Neural progenitor cell (in vitro differentiated cells): ENCODE measurements at regions not wholly inside any gene's neighbourhood (a gene's known extent, or its start where the extent isn't known, plus 50 kb on each side); places are given as distances from the start of the nearest gene placed in this dataset.

Source experiments
- DNase-seq: peaks from one replicate; pipeline ENCODE4 v3.0.0-alpha.2; 2016; ENCODE audit warnings: low spot score
- H2AFZ ChIP-seq: fragments of 200-600 bp; sonication (generic); replicated peaks from 2 replicates; pipeline ENCODE4 v1.6.1; 2016; ENCODE audit warnings: antibody characterized with exemption
- H3F3A ChIP-seq: fragments of 200-600 bp; sonication (generic); 2 replicates; pipeline ENCODE4 v1.6.1; 2016; ENCODE audit warnings: antibody characterized with exemption, low read depth
- H3K27ac ChIP-seq: fragments of 200-600 bp; sonication (generic); 2 replicates; pipeline ENCODE4 v1.5.1; 2016; ENCODE audit warnings: mild to moderate bottlenecking
- H3K27me3 ChIP-seq: fragments of 200-600 bp; sonication (generic); 2 replicates; pipeline ENCODE4 v1.6.1; 2016; ENCODE audit warnings: mild to moderate bottlenecking, moderate library complexity
- H3K36me3 ChIP-seq: fragments of 200-600 bp; sonication (generic); 2 replicates; pipeline ENCODE4 v1.5.1; 2016
- H3K4me1 ChIP-seq: fragments of 200-600 bp; sonication (generic); 2 replicates; pipeline ENCODE4 v1.6.1; 2016; ENCODE audit warnings: mixed run types
- H3K4me2 ChIP-seq: fragments of 200-600 bp; sonication (generic); 2 replicates; pipeline ENCODE4 v1.6.1; 2016
- H3K4me3 ChIP-seq: fragments of 200-600 bp; sonication (generic); 2 replicates; pipeline ENCODE4 v1.5.1; 2016
- H3K79me2 ChIP-seq: fragments of 200-600 bp; sonication (generic); 2 replicates; pipeline ENCODE4 v1.6.1; 2016; ENCODE audit warnings: low read depth
- H3K9ac ChIP-seq: fragments of 200-600 bp; sonication (generic); 2 replicates; pipeline ENCODE4 v1.6.1; 2016
- H3K9me3 ChIP-seq: fragments of 200-600 bp; sonication (generic); 2 replicates; pipeline ENCODE4 v1.5.1; 2016; ENCODE audit warnings: low read depth
- H4K20me1 ChIP-seq: fragments of 200-600 bp; sonication (generic); 2 replicates; pipeline ENCODE4 v1.6.1; 2016; ENCODE audit warnings: low read depth
- H3K27ac Mint-ChIP-seq: 3 replicates; pipeline ENCODE4 v1.8.0; 2021; ENCODE audit warnings: mixed read lengths
- H3K27me3 Mint-ChIP-seq: 2 replicates; pipeline ENCODE4 v1.8.0; 2022; ENCODE audit warnings: low read depth, mild to moderate bottlenecking, inconsistent platforms, moderate library complexity, mixed read lengths; ENCODE audit not compliant: insufficient read depth
- H3K36me3 Mint-ChIP-seq: 3 replicates; pipeline ENCODE4 v1.8.0; 2021; ENCODE audit warnings: mixed read lengths
- H3K4me1 Mint-ChIP-seq: 3 replicates; pipeline ENCODE4 v1.8.0; 2021; ENCODE audit warnings: mixed read lengths
- H3K4me3 Mint-ChIP-seq: 3 replicates; pipeline ENCODE4 v1.8.0; 2021; ENCODE audit warnings: mild to moderate bottlenecking, moderate library complexity, mixed read lengths
- H3K9me3 Mint-ChIP-seq: 3 replicates; pipeline ENCODE4 v1.8.0; 2020; ENCODE audit warnings: mixed read lengths
- CTCF ChIP-seq: fragments of 200-600 bp; sonication (generic); IDR thresholded peaks from 2 replicates; pipeline ENCODE4 v1.5.1; 2017; ENCODE audit warnings: antibody characterized with exemption, mild to moderate bottlenecking
- EZH2 ChIP-seq: fragments of 200-600 bp; sonication (generic); IDR thresholded peaks from 2 replicates; pipeline ENCODE4 v1.6.1; 2017; ENCODE audit warnings: antibody characterized with exemption, mild to moderate bottlenecking, moderate library complexity
- EZH2phosphoT487 ChIP-seq: fragments of 200-600 bp; sonication (generic); IDR thresholded peaks from 2 replicates; pipeline ENCODE4 v1.6.1; 2017; ENCODE audit warnings: antibody characterized with exemption

- H3K4me1 ChIP-seq = peaks cover 22% of the 10 kb centered on the region
- no peaks in the 10 kb centered on the region for H3K36me3 ChIP-seq
- no peaks in the 10 kb centered on the region for H3K79me2 ChIP-seq
- H3K27me3 Mint-ChIP-seq = peaks cover 3% of the 10 kb centered on the region
- H3K4me3 Mint-ChIP-seq = no peak overlapping the region
- H3K9ac ChIP-seq = no peak overlapping the region
- no peak overlapping the region for H3K27ac ChIP-seq
- no peaks in the 10 kb centered on the region for H4K20me1 ChIP-seq
- H3K4me2 ChIP-seq = peak overlapping the region; percentile 18
- H3K27me3 ChIP-seq = no peaks in the 10 kb centered on the region
- H2AFZ ChIP-seq = peak overlapping the region; percentile 61
- H3F3A ChIP-seq = peaks cover 9% of the 10 kb centered on the region
- H3K27ac Mint-ChIP-seq = peak overlapping the region; percentile 6
- no peak for TF ChIP-seq EZH2phosphoT487
- no peak for TF ChIP-seq CTCF
- TF ChIP-seq EZH2 = no peak
- no peaks in the 10 kb centered on the region for H3K9me3 Mint-ChIP-seq
- no peaks in the 10 kb centered on the region for H3K36me3 Mint-ChIP-seq
- no peak for DNase-seq
- H3K4me1 Mint-ChIP-seq = peaks cover 22% of the 10 kb centered on the region
- H3K9me3 ChIP-seq = no peaks in the 10 kb centered on the region
- no peak overlapping the region for H3K4me3 ChIP-seq
Observed at GRCh38 chr11:44426119-44426518, 116.2 kb upstream of the ALX4 start.

- no peak overlapping the region for H3K4me3 ChIP-seq
- no peaks in the 10 kb centered on the region for H4K20me1 ChIP-seq
- Mint-ChIP-seq H3K9me3 (no peaks in the 10 kb centered on the region), H3K4me3 (no peak overlapping the region), H3K4me1 (peaks cover 14% of the 10 kb centered on the region), H3K27me3 (peaks cover 3% of the 10 kb centered on the region), H3K27ac (peak overlapping the region; percentile 6), H3K36me3 (no peaks in the 10 kb centered on the region)
- peaks cover 16% of the 10 kb centered on the region for H3K4me1 ChIP-seq
- no peaks in the 10 kb centered on the region for H3K9me3 ChIP-seq
- DNase-seq = no peak
- H3F3A ChIP-seq = peaks cover under 1% of the 10 kb centered on the region
- no peak overlapping the region for H3K27ac ChIP-seq
- no peak overlapping the region for H3K9ac ChIP-seq
- no peaks in the 10 kb centered on the region for H3K79me2 ChIP-seq
- H2AFZ ChIP-seq = peak overlapping the region; percentile 61
- H3K27me3 ChIP-seq = peaks cover 8% of the 10 kb centered on the region
- peak overlapping the region; percentile 18 for H3K4me2 ChIP-seq
- TF ChIP-seq EZH2 (no peak), CTCF (no peak)
- H3K36me3 ChIP-seq = no peaks in the 10 kb centered on the region
Observed at GRCh38 chr11:44426958-44427357, 117.0 kb upstream of the ALX4 start.

GRCh38 chr11:44427432-44427831, 117.5 kb upstream of the ALX4 start:
- Histone ChIP-seq H3K36me3 (no peaks in the 10 kb centered on the region), H3K27me3 (peaks cover 13% of the 10 kb centered on the region), H2AFZ (no peak overlapping the region), H3F3A (no peaks in the 10 kb centered on the region), H3K9ac (no peak overlapping the region), H3K27ac (no peak overlapping the region), H3K4me3 (no peak overlapping the region), H4K20me1 (no peaks in the 10 kb centered on the region), H3K4me1 (peaks cover 13% of the 10 kb centered on the region), H3K4me2 (no peak overlapping the region), H3K9me3 (no peaks in the 10 kb centered on the region), H3K79me2 (no peaks in the 10 kb centered on the region)
- peak; percentile 26 for DNase-seq
- peak; percentile 52 for TF ChIP-seq CTCF
- TF ChIP-seq EZH2 = no peak
- Mint-ChIP-seq H3K36me3 (no peaks in the 10 kb centered on the region), H3K27ac (no peak overlapping the region), H3K9me3 (no peaks in the 10 kb centered on the region), H3K4me1 (peaks cover 12% of the 10 kb centered on the region), H3K4me3 (no peak overlapping the region), H3K27me3 (peaks cover 3% of the 10 kb centered on the region)
